Ovary (tissue), 7 donors: ENCODE measurements at regions not wholly inside any gene's neighbourhood (a gene's known extent, or its start where the extent isn't known, plus 50 kb on each side); places are given as distances from the start of the nearest gene placed in this dataset.
"Not testable (repeated sequence)": the region's sequence is repeated elsewhere in the genome, so short reads cannot be mapped to it uniquely, and the experiment has no call there.

Experiments
- DNase-seq, 5 donors: peaks; one replicate each; pipeline ENCODE4 v3.0.0-alpha.2; 2019 to 2020
- H3K27ac ChIP-seq, 2 donors: fragments of 200-600 bp; one replicate each; pipeline versions ENCODE4 v1.5.1 to v1.8.0; 2019 to 2022
- H3K27me3 ChIP-seq: fragments of 200-600 bp; one replicate; pipeline ENCODE4 v1.8.0; 2022
- H3K36me3 ChIP-seq: fragments of 200-600 bp; sonication (generic); one replicate; pipeline ENCODE4 v1.5.1; 2019
- H3K4me1 ChIP-seq: one replicate; pipeline ENCODE4 v1.8.1; 2013; ENCODE audit warnings: mild to moderate bottlenecking, moderate library complexity; ENCODE audit not compliant: insufficient read depth
- H3K4me3 ChIP-seq: fragments of 200-600 bp; sonication (generic); one replicate; pipeline ENCODE4 v1.5.1; 2017
- H3K9me3 ChIP-seq, 2 donors: fragments of 200-600 bp in 1 of 2; sonication (generic) in 1 of 2; one replicate each; pipeline versions ENCODE4 v1.5.1 to v1.8.1; 2013 to 2019; ENCODE audit warnings: mild to moderate bottlenecking in 1 of 2, moderate library complexity in 1 of 2
- CTCF ChIP-seq, 3 donors: fragments of 450-650 bp in 2 of 3; fragments of 200-600 bp in 1 of 3; IDR thresholded peaks; one replicate each; pipeline versions ENCODE4 v1.5.1 to v1.8.0; 2016 to 2022; ENCODE audit warnings: antibody characterized with exemption in 3 of 3, mild to moderate bottlenecking in 1 of 3
- EP300 ChIP-seq: sonication (generic); formaldehyde crosslinking; IDR thresholded peaks from one replicate; pipeline ENCODE4 v1.6.1; 2017; ENCODE audit warnings: antibody characterized with exemption
- POLR2A ChIP-seq: fragments of 450-650 bp; IDR thresholded peaks from one replicate; pipeline ENCODE4 v1.6.1; 2017; ENCODE audit warnings: antibody characterized with exemption, mild to moderate bottlenecking, moderate library complexity
- WGBS, 3 donors: extraction: QIAGEN DNeasy Blood & Tissue Kit in 1 of 3; methylation state at CpG; one replicate each; pipeline versions ENCODE4 v1.1.5 to v1.1.7; 2013 to 2017; 5-methylcytosine and 5-hydroxymethylcytosine counted together
- intact Hi-C, 4 donors: fragments of 100-400 bp; cut with DNase I; formaldehyde crosslinking; loops; one replicate each; pipeline versions ENCODE4 v1.11.0 to v1.15.1; 2022 to 2023
- donor health status: DM: no; HTN: no; CAD: no; lungs with moderate emphysema.
- donor health status: DM: no; HTN: no; CAD: no.
- donor health status: Bipolar disorder and iron deficiency.
- donor health status: DM: no; HTN: no; CAD: no.
- donor health status: DM: yes; HTN: yes; CAD: no.

DNA sequence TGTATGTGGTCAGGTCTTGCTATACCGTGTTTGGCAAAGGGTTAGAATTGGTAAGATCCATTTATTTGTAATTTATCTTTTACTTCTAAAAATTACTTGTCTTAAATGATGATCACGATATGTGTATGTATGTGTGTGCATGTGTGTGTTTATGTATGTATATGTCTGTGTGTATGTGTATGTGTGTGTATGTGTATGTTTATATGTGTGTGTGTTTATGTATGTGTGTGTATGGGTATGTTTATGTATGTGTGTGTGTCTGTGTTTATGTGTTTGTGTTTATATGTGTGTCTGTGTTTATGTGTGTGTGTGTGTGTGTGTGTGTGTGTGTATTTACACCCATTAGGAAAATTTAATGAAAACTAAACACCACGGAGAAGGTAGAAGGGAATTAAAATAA, 176.9 kb upstream of the FZD8 start:
- DNase-seq, result no peak
- no peaks in the 10 kb centered on the region for H3K36me3 ChIP-seq
- no peak overlapping the region for H3K27ac ChIP-seq
- H3K27me3 ChIP-seq, result no peaks in the 10 kb centered on the region
- H3K4me1 ChIP-seq, result peaks cover 4% of the 10 kb centered on the region
- TF ChIP-seq POLR2A (no peak), CTCF (IDR thresholded peaks at IDR 0.05) (no peak)
- intact Hi-C loops, result no loop called here
- H3K4me3 ChIP-seq, result no peak overlapping the region
- no peaks in the 10 kb centered on the region for H3K9me3 ChIP-seq
- WGBS, 3 donors, result 93 to 95% (median 95%) methylated on average over 3 of the region's 3 CpGs

- 91 to 95% (median 93%) methylated on average over 3 to 5 of the region's 5 CpGs for WGBS, 3 donors
- H3K27me3 ChIP-seq, DNase-seq, H3K4me3 ChIP-seq, H3K9me3 ChIP-seq, H3K36me3 ChIP-seq, H3K4me1 ChIP-seq, H3K27ac ChIP-seq, intact Hi-C loops: not testable (repeated sequence)
Observed at GRCh38 chr10:35817109-35817508, 175.0 kb upstream of the FZD8 start.

GRCh38 chr10:35813219-35813618, 171.1 kb upstream of the FZD8 start:
- TF ChIP-seq POLR2A (no peak), EP300 (no peak), CTCF (IDR thresholded peaks at IDR 0.05) (no peak)
- Histone ChIP-seq H3K27me3 (no peaks in the 10 kb centered on the region), H3K27ac (no peak overlapping the region), H3K36me3 (no peaks in the 10 kb centered on the region), H3K9me3 (no peaks in the 10 kb centered on the region), H3K4me1 (no peaks in the 10 kb centered on the region), H3K4me3 (no peak overlapping the region)
- intact Hi-C loops, result no loop called here
- no peak for DNase-seq
- WGBS, 3 donors, result 82 to 87% (median 87%) methylated on average over 4 of the region's 4 CpGs

- Histone ChIP-seq H3K4me1 (no peaks in the 10 kb centered on the region), H3K27me3 (no peaks in the 10 kb centered on the region), H3K36me3 (no peaks in the 10 kb centered on the region), H3K27ac (no peak overlapping the region), H3K9me3 (no peaks in the 10 kb centered on the region), H3K4me3 (no peak overlapping the region)
- WGBS, 3 donors, result 96 to 100% (median 97%) methylated on average over 1 of the region's 1 CpG
- DNase-seq, result no peak
- no peak for TF ChIP-seq CTCF (IDR thresholded peaks at IDR 0.05)
- intact Hi-C loops, result no loop called here
Observed at GRCh38 chr10:35808344-35808743, 166.2 kb upstream of the FZD8 start.

DNA sequence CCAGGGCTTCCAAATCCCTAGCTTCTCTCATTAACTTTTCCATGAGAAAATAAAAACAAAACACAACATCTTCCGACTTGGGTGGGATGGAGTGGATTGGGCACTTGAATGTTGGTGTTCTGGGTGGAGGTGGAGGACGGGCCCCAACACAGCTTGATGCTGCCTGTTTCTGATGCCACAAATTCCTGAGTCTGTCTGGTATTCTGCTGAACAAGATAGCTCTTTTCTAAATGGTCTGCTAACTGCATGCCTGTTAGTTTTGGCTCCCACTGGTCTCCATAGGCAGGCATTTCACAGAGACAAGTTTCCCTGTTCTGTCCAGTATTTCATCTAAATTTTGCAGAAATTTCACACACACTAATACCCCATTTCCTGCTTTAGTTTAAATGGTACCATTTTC, 160.9 kb upstream of the FZD8 start:
- DNase-seq, result no peak
- no peak overlapping the region for H3K27ac ChIP-seq
- no peak for TF ChIP-seq CTCF (IDR thresholded peaks at IDR 0.05)
- no peak for TF ChIP-seq POLR2A
- no peak for TF ChIP-seq EP300
- no peaks in the 10 kb centered on the region for H3K27me3 ChIP-seq
- 73 to 91% (median 86%) methylated on average over 2 of the region's 2 CpGs for WGBS, 3 donors
- H3K9me3 ChIP-seq, result no peaks in the 10 kb centered on the region
- intact Hi-C loops, result loop anchor here in 1 of 4 donors (2.0 kb wide), 1 partner anchor 546 kb away; no protein-coding TSS in a partner anchor
- no peaks in the 10 kb centered on the region for H3K4me1 ChIP-seq
- no peaks in the 10 kb centered on the region for H3K36me3 ChIP-seq
- no peak overlapping the region for H3K4me3 ChIP-seq
